ENCODE measurements at regions not wholly inside any gene's neighbourhood (a gene's known extent, or its start where the extent isn't known, plus 50 kb on each side); places are given as distances from the start of the nearest gene placed in this dataset.
"Not testable (repeated sequence)": the region's sequence is repeated elsewhere in the genome, so short reads cannot be mapped to it uniquely, and the experiment has no call there.

- Histone ChIP-seq H3K9me3 (ENCODE audit: low read length) (no peaks in the 10 kb centered on the region), H3K27ac (ENCODE audit: low read depth, low read length) (no peak overlapping the region), H3K36me3 (ENCODE audit: insufficient read depth, low read length) (no peaks in the 10 kb centered on the region), H3K4me1 (ENCODE audit: insufficient read depth, low read length) (no peaks in the 10 kb centered on the region), H3K4me3 (ENCODE audit: low read length) (no peak overlapping the region), H3K27me3 (ENCODE audit: insufficient read depth, low read length, poor library complexity, severe bottlenecking) (no peaks in the 10 kb centered on the region)
- DNase-seq, result no peak
- H3K27me3 Mint-ChIP-seq, result no peaks in the 10 kb centered on the region
- H3K4me1 Mint-ChIP-seq, result no peaks in the 10 kb centered on the region
- CTCF ChIA-PET, result no interaction called here
- no peaks in the 10 kb centered on the region for H3K36me3 Mint-ChIP-seq
- peaks cover 10 to 14% (median 11%) of the 10 kb centered on the region in 5 donors for H3K9me3 Mint-ChIP-seq
- POLR2A ChIA-PET, result no interaction called here
- H3K4me3 Mint-ChIP-seq, result no peak overlapping the region
- H3K27ac Mint-ChIP-seq, result no peak overlapping the region
Observed at GRCh38 chr4:181796502-181796901, 446.7 kb upstream of the TENM3 start.

GRCh38 chr4:181798536-181798935 is 444.7 kb upstream of the TENM3 start:
- ChIA-PET POLR2A (no interaction called here), CTCF (no interaction called here)
- Mint-ChIP-seq H3K4me3 (no peak overlapping the region), H3K27me3 (peaks cover 0 to 1% of the 10 kb centered on the region in 2 donors), H3K4me1 (no peaks in the 10 kb centered on the region), H3K27ac (no peak overlapping the region), H3K9me3 (peaks cover 6 to 14% (median 10%) of the 10 kb centered on the region in 5 donors), H3K36me3 (no peaks in the 10 kb centered on the region)
- no peaks in the 10 kb centered on the region for H3K9me3 ChIP-seq (ENCODE audit: low read length)
- H3K36me3 ChIP-seq (ENCODE audit: insufficient read depth, low read length), result no peaks in the 10 kb centered on the region
- H3K27ac ChIP-seq (ENCODE audit: low read depth, low read length), result no peak overlapping the region
- no peak for DNase-seq
- no peak overlapping the region for H3K4me3 ChIP-seq (ENCODE audit: low read length)
- H3K27me3 ChIP-seq (ENCODE audit: insufficient read depth, low read length, poor library complexity, severe bottlenecking), result no peaks in the 10 kb centered on the region
- H3K4me1 ChIP-seq (ENCODE audit: insufficient read depth, low read length), result no peaks in the 10 kb centered on the region

- Mint-ChIP-seq H3K4me3 (no peak overlapping the region), H3K36me3 (no peaks in the 10 kb centered on the region), H3K9me3 (peaks cover 5 to 11% (median 10%) of the 10 kb centered on the region in 5 donors), H3K27ac (no peak overlapping the region), H3K27me3 (peaks cover 0 to 1% of the 10 kb centered on the region in 2 donors), H3K4me1 (no peaks in the 10 kb centered on the region)
- no peak overlapping the region for H3K27ac ChIP-seq (ENCODE audit: low read depth, low read length)
- DNase-seq, result no peak
- H3K9me3 ChIP-seq (ENCODE audit: low read length), result no peaks in the 10 kb centered on the region
- ChIA-PET CTCF (no interaction called here), POLR2A (no interaction called here)
- no peaks in the 10 kb centered on the region for H3K36me3 ChIP-seq (ENCODE audit: insufficient read depth, low read length)
- H3K4me1 ChIP-seq (ENCODE audit: insufficient read depth, low read length), result no peaks in the 10 kb centered on the region
- no peak overlapping the region for H3K4me3 ChIP-seq (ENCODE audit: low read length)
- H3K27me3 ChIP-seq (ENCODE audit: insufficient read depth, low read length, poor library complexity, severe bottlenecking), result no peaks in the 10 kb centered on the region
Observed at GRCh38 chr4:181799561-181800069, 443.6 kb upstream of the TENM3 start.

GRCh38 chr4:181802207-181802606 is 441.0 kb upstream of the TENM3 start:
- no peak overlapping the region for H3K27ac Mint-ChIP-seq
- CTCF ChIA-PET, result no interaction called here

GRCh38 chr4:181807771-181808170 is 435.4 kb upstream of the TENM3 start:
- H3K27ac ChIP-seq (ENCODE audit: low read depth, low read length), result no peak overlapping the region

More at GRCh38 chr4:181802207-181802606, 441.0 kb upstream of the TENM3 start:
- DNase-seq, result no peak
- H3K4me1 ChIP-seq (ENCODE audit: insufficient read depth, low read length), result no peaks in the 10 kb centered on the region
- no peak overlapping the region for H3K4me3 Mint-ChIP-seq
- H3K36me3 Mint-ChIP-seq, result no peaks in the 10 kb centered on the region
- no peaks in the 10 kb centered on the region for H3K4me1 Mint-ChIP-seq
- H3K9me3 Mint-ChIP-seq, result peaks cover 1 to 6% (median 2%) of the 10 kb centered on the region in 5 donors
- no peak overlapping the region for H3K27ac ChIP-seq (ENCODE audit: low read depth, low read length)
- POLR2A ChIA-PET, result no interaction called here
- no peaks in the 10 kb centered on the region for H3K9me3 ChIP-seq (ENCODE audit: low read length)
- H3K27me3 ChIP-seq (ENCODE audit: insufficient read depth, low read length, poor library complexity, severe bottlenecking), result no peaks in the 10 kb centered on the region
- peaks cover 0 to 1% of the 10 kb centered on the region in 2 donors for H3K27me3 Mint-ChIP-seq
- no peak overlapping the region for H3K4me3 ChIP-seq (ENCODE audit: low read length)
- H3K36me3 ChIP-seq (ENCODE audit: insufficient read depth, low read length), result no peaks in the 10 kb centered on the region

GRCh38 chr4:181810711-181811110 is 432.5 kb upstream of the TENM3 start:
- Histone ChIP-seq H3K27me3 (ENCODE audit: insufficient read depth, low read length, poor library complexity, severe bottlenecking) (no peaks in the 10 kb centered on the region), H3K4me3 (ENCODE audit: low read length) (no peak overlapping the region), H3K4me1 (ENCODE audit: insufficient read depth, low read length) (no peaks in the 10 kb centered on the region), H3K36me3 (ENCODE audit: insufficient read depth, low read length) (no peaks in the 10 kb centered on the region), H3K9me3 (ENCODE audit: low read length) (no peaks in the 10 kb centered on the region), H3K27ac (ENCODE audit: low read depth, low read length) (no peak overlapping the region)
- CTCF ChIA-PET, result no interaction called here
- Mint-ChIP-seq H3K27ac (no peak overlapping the region), H3K36me3 (no peaks in the 10 kb centered on the region), H3K27me3 (peaks cover 0 to 2% of the 10 kb centered on the region in 2 donors), H3K4me3 (no peak overlapping the region), H3K4me1 (no peaks in the 10 kb centered on the region), H3K9me3 (peaks cover 1 to 16% (median 3%) of the 10 kb centered on the region in 5 donors)
- POLR2A ChIA-PET, result no interaction called here
- no peak for DNase-seq

More at GRCh38 chr4:181807771-181808170, 435.4 kb upstream of the TENM3 start:
- no peaks in the 10 kb centered on the region for H3K4me1 ChIP-seq (ENCODE audit: insufficient read depth, low read length)
- no peaks in the 10 kb centered on the region for H3K9me3 ChIP-seq (ENCODE audit: low read length)
- peaks cover 1 to 12% (median 3%) of the 10 kb centered on the region in 5 donors for H3K9me3 Mint-ChIP-seq
- H3K27me3 ChIP-seq (ENCODE audit: insufficient read depth, low read length, poor library complexity, severe bottlenecking), result no peaks in the 10 kb centered on the region
- CTCF ChIA-PET, result no interaction called here
- POLR2A ChIA-PET, result no interaction called here
- no peak for DNase-seq
- no peaks in the 10 kb centered on the region for H3K4me1 Mint-ChIP-seq
- H3K4me3 Mint-ChIP-seq, result no peak overlapping the region
- H3K27ac Mint-ChIP-seq, result no peak overlapping the region
- H3K36me3 Mint-ChIP-seq, result no peaks in the 10 kb centered on the region
- H3K36me3 ChIP-seq (ENCODE audit: insufficient read depth, low read length), result no peaks in the 10 kb centered on the region
- H3K4me3 ChIP-seq (ENCODE audit: low read length), result no peak overlapping the region
- H3K27me3 Mint-ChIP-seq, result peaks cover 0 to 1% of the 10 kb centered on the region in 2 donors

- H3K27me3 ChIP-seq (ENCODE audit: insufficient read depth, low read length, poor library complexity, severe bottlenecking); CTCF ChIA-PET; H3K4me3 Mint-ChIP-seq; DNase-seq; H3K4me3 ChIP-seq (ENCODE audit: low read length); H3K27me3 Mint-ChIP-seq; POLR2A ChIA-PET; H3K27ac ChIP-seq (ENCODE audit: low read depth, low read length); H3K36me3 Mint-ChIP-seq; H3K27ac Mint-ChIP-seq; H3K4me1 ChIP-seq (ENCODE audit: insufficient read depth, low read length); H3K4me1 Mint-ChIP-seq; H3K36me3 ChIP-seq (ENCODE audit: insufficient read depth, low read length); H3K9me3 ChIP-seq (ENCODE audit: low read length): not testable (repeated sequence)
- peaks cover 0 to 16% (median 4%) of the 10 kb centered on the region in 5 donors for H3K9me3 Mint-ChIP-seq
Observed at GRCh38 chr4:181811550-181811949, 431.7 kb upstream of the TENM3 start.

GRCh38 chr4:181819946-181820345 is 423.3 kb upstream of the TENM3 start:
- Mint-ChIP-seq H3K4me1 (no peaks in the 10 kb centered on the region), H3K27ac (no peak overlapping the region), H3K4me3 (no peak overlapping the region), H3K36me3 (no peaks in the 10 kb centered on the region), H3K9me3 (peaks cover 0 to 9% (median 7%) of the 10 kb centered on the region in 5 donors), H3K27me3 (no peaks in the 10 kb centered on the region)
- Histone ChIP-seq H3K4me1 (ENCODE audit: insufficient read depth, low read length) (no peaks in the 10 kb centered on the region), H3K27me3 (ENCODE audit: insufficient read depth, low read length, poor library complexity, severe bottlenecking) (no peaks in the 10 kb centered on the region), H3K27ac (ENCODE audit: low read depth, low read length) (no peak overlapping the region), H3K4me3 (ENCODE audit: low read length) (no peak overlapping the region), H3K36me3 (ENCODE audit: insufficient read depth, low read length) (no peaks in the 10 kb centered on the region), H3K9me3 (ENCODE audit: low read length) (no peaks in the 10 kb centered on the region)
- ChIA-PET CTCF (no interaction called here), POLR2A (no interaction called here)
- no peak for DNase-seq

GRCh38 chr4:181820553-181820952 is 422.6 kb upstream of the TENM3 start:
- Mint-ChIP-seq H3K36me3 (no peaks in the 10 kb centered on the region), H3K4me1 (no peaks in the 10 kb centered on the region), H3K9me3 (peaks cover 0 to 9% (median 7%) of the 10 kb centered on the region in 5 donors), H3K27ac (no peak overlapping the region), H3K27me3 (no peaks in the 10 kb centered on the region), H3K4me3 (no peak overlapping the region)
- no peak overlapping the region for H3K4me3 ChIP-seq (ENCODE audit: low read length)
- H3K9me3 ChIP-seq (ENCODE audit: low read length), result no peaks in the 10 kb centered on the region
- no peak for DNase-seq
- CTCF ChIA-PET, result no interaction called here
- no peaks in the 10 kb centered on the region for H3K36me3 ChIP-seq (ENCODE audit: insufficient read depth, low read length)
- H3K27me3 ChIP-seq (ENCODE audit: insufficient read depth, low read length, poor library complexity, severe bottlenecking), result no peaks in the 10 kb centered on the region
- no peaks in the 10 kb centered on the region for H3K4me1 ChIP-seq (ENCODE audit: insufficient read depth, low read length)
- POLR2A ChIA-PET, result no interaction called here
- no peak overlapping the region for H3K27ac ChIP-seq (ENCODE audit: low read depth, low read length)
